HG03565 (cell line): ENCODE measurements at regions not wholly inside any gene's neighbourhood (a gene's known extent, or its start where the extent isn't known, plus 50 kb on each side); places are given as distances from the start of the nearest gene placed in this dataset.

Experiments used
- ATAC-seq: cut with Tn5 transposase; IDR thresholded peaks from one replicate; pipeline ENCODE4 v1.9.1; 2021; ENCODE audit warnings: mild to moderate bottlenecking, moderate library complexity; ENCODE audit not compliant: unreplicated experiment

GRCh38 chr12:118840399-118840798 is 140.9 kb upstream of the SRRM4 start:
- peak; percentile 41 for ATAC-seq

DNA sequence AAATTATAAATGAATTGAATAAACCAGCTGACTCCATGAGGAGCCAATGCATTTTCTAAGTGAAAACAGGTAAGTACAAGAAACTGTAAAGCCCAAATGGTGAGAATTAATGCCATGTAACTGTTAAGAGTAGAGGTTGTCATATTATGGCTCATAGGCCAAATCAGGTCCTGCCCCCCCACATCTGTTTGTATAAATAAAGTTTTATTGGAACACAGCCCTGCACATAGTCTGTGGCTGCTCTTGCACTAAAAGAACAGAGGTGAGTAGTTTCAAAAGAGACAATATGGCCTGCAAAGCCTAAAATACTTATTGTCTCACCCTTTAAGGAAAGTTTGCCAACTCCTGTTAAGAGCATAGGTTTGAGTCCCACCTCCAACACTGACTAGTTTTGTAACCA is 140.5 kb upstream of the SRRM4 start:
- no peak for ATAC-seq

GRCh38 chr12:118841588-118841987 is 139.8 kb upstream of the SRRM4 start:
- no peak for ATAC-seq

DNA sequence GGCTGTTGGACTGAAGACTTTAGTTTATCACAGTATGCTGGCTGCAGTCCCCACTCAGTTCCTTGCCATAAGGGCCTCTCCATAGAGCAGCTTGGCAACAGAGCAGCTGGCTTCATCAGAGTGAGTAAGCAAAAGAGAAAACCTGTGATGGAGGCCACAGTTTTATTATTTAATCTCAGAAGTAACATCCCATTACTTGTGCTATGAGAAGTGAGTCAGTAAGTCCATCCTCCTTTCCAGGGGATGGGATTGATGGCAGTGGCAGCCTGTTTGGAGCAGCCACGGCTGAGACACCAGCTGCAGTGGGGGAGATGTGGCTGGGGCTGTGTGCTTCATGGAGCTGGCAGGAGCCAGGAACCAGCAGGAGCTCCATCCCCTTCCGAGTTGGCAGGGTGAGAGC is 138.5 kb upstream of the SRRM4 start:
- no peak for ATAC-seq

GRCh38 chr12:118846416-118846815 is 134.9 kb upstream of the SRRM4 start:
- no peak for ATAC-seq

- ATAC-seq: no peak
Measured at GRCh38 chr12:118850244-118850825, 131.0 kb upstream of the SRRM4 start.

GRCh38 chr12:118851891-118852290 is 129.4 kb upstream of the SRRM4 start:
- ATAC-seq: no peak

DNA sequence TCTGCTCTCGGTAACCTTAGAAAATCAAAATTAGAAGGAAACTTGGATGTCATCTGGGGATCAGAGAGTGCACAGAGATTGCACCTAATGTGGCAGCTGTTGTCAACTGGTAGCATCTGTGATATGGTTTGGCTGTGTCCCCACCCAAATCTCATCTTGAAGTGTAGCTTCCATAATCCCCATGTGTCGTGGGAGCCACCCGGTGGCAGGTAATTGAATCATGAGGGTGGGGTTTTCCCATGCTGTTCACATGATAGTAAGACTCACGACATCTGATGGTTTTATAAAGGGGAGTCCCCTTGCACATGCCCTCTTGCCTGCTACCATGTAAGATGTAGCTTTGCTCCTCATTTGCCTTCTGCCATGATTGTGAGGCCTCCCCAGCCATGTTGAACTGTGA is 127.7 kb upstream of the SRRM4 start:
- ATAC-seq: no peak

GRCh38 chr12:118855858-118856257 is 125.5 kb upstream of the SRRM4 start:
- ATAC-seq: no peak

DNA sequence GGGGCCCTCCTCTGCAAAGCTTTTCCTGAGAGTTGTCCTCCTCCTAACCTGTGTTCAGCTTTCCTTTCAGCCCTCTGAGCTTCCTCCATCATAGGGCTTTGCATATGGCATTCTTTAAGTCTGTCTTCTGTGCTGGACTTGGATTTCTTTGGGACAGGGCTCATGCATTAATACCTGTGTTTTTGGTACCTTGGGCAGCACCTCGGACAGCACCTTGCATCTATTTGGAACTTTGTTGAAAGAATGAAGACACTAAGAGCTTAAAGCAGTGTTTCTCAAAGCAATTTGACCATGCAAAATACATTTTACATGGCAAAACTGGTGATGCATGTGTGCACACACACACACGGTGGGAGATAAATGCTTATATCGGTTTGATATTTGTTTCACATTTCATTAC is 115.0 kb upstream of the SRRM4 start:
- ATAC-seq: no peak

DNA sequence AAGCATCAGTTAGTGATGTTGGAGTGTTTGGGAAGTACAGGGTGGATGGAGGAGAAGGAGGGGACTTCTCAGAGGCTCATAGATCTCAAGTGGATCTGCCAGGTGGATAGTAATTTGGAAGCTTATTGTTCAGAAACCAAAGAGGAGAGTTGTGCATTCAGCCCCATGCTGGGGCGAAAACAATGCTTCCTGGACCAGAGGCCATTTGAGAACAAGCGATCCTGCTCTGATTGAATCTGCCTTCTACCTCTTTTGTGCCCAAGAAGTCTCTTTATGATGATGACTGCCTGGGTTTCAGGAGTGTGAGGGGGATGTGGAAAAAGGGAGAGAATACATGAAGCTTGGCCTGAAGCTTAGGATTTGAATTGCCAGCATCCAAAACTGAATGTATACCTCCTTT is 110.8 kb upstream of the SRRM4 start:
- no peak for ATAC-seq

DNA sequence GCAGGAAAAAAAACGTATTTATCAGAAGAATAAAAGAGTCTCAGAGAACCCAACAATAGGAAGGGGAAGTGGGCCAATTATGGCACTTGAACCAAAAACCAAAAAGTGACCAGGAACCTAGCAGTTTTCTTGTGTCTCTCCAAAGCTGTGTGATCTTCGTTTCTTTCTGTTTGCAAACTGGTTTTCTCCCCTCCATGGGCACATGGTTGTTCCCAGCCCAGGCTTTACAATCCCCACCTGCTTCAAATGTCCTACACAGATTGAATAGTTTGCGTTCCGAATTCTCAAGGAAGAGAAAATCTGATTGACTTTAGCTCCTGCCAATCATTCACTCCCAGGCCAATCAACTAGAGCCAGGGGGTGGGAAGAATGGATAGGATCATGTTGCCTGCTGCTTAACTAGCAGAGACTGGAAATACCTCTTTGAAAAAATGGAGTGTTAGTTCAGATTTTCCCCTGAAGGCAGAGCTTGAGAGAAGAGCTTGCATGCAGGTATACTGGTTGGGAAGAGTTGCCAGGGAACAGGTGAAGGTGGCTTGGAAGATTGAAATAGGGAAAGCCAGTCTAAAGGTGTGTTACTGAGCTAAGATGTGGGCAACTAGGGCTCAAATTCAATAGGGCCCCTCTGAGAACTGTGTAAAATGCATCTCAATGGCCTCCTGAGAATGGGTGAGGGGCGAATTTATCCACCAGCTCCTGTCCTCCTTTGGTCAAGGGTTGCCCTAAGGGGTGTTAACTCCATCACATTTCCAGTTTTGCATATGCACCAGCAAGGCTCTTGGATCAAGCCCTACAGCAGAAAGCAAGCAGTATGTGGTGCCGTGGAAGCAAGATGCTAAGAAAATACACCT is 106.4 kb upstream of the SRRM4 start:
- ATAC-seq: no peak

GRCh38 chr12:118880720-118881493 is 100.4 kb upstream of the SRRM4 start:
- no peak for ATAC-seq

DNA sequence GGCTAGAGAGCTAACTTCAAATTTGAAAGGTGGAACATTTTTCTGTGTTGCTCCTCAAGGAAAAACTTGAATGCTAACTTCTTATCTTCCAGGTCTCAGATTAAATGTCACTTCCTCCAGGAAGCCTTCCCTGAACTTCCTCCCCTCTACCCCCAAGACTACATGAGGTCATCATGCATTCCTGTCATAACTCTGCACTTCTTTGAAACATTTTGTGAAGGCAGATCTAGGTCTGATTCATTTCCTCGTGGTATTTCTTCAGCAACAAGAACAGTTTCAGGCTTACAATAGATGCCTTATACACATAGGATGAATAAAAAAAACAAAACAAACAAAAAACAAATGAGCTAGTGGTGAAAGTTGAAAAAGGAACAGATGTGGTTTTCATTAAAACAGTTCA is 97.1 kb upstream of the SRRM4 start:
- no peak for ATAC-seq

- no peak for ATAC-seq
Measured at GRCh38 chr12:118900993-118901392, 80.3 kb upstream of the SRRM4 start.

- no peak for ATAC-seq
Measured at GRCh38 chr12:118908811-118909210, 72.5 kb upstream of the SRRM4 start.

- ATAC-seq: no peak
Measured at GRCh38 chr12:118912697-118913270, 68.6 kb upstream of the SRRM4 start.

DNA sequence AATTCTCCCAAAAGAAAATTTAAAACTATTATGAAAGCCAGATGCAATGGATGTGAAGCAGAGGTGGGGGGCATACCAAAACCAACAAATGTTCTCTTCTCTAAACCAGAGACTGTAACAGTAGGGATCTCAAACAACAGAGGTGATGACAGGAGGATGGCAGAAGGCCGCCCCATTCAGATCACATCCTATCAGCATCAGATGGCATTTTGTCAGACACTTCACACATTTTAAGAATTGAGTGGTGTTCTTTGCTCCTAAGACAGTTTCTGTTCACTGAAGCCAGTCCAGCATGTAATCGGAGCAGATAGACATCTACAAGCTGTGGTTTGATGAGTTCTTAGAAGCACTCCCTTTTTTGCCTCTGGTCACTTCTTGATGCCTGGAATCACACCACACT is 59.6 kb upstream of the SRRM4 start:
- ATAC-seq: no peak

DNA sequence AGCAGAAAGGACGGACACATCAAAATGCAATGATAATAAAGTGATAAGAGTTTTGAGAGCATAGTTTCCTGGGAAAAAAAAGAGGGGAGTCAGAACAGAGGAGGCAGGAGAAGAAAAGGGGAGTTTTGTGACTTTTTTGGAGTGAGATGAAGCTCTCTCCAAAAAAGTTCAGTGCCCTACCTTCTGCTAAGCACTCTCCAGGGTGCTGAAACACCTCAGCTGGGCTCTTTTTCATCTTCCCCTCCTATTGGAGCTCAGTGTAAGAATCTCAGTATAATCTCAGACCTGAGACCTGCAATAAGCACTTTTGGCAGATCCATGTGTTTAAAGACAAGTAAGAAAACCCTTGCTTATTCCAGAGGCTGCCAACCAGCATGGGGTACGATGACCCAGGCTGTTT is 58.9 kb upstream of the SRRM4 start:
- no peak for ATAC-seq

DNA sequence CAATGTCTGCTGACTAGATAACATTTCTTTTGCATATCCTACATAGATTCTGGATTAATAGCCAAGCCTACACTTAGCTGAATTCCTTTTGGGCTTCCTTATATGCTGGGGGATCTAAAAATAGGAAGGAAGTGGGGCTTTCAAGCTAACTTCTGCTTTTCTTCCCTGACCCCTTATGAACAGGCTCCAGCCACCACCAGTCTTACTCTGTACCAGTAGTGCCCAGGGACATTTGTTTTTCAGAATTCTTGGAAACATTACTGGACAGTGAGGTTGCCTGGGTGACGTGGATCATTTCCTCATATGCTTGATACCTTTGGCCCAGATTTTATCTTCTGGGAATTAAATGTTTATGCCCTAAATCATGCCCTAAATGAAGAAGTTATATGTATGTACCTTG is 55.9 kb upstream of the SRRM4 start:
- no peak for ATAC-seq

GRCh38 chr12:118925826-118926225 is 55.5 kb upstream of the SRRM4 start:
- no peak for ATAC-seq
